MCF 10A (cell line): ENCODE measurements at regions not wholly inside any gene's neighbourhood (a gene's known extent, or its start where the extent isn't known, plus 50 kb on each side); places are given as distances from the start of the nearest gene placed in this dataset.

ENCODE experiments used
- BruUV-seq: library from RNA; stranded (reverse); fragments of 400-500 nt; replicated peaks from 2 replicates; lab custom pipeline; 2021; lab: Mats Ljungman, UMichigan
- CTCF ChIA-PET: fragments of 300-600 bp; sonication (Branson Sonifier 250); formaldehyde crosslinking; extraction: SDS; loops from one replicate; lab custom pipeline; 2021; ENCODE audit warnings: antibody characterized with exemption, inconsistent platforms; lab: Yijun Ruan, JAX
- POLR2A ChIA-PET: fragments of 300-600, 350-650 bp; sonication (Branson Sonifier 250); formaldehyde crosslinking; extraction: SDS; loops from one replicate; lab custom pipeline; 2020; ENCODE audit warnings: antibody characterized with exemption, inconsistent platforms; lab: Yijun Ruan, JAX
- DNase-seq: peaks from one replicate; pipeline ENCODE4 v3.0.0-alpha.2; 2018; ENCODE audit not compliant: unreplicated experiment
- H3K27ac Mint-ChIP-seq: one replicate; pipeline ENCODE4 v1.8.0; 2022; ENCODE audit warnings: mild to moderate bottlenecking, low read depth, mixed read lengths; ENCODE audit not compliant: unreplicated experiment
- H3K27me3 Mint-ChIP-seq: one replicate; pipeline ENCODE4 v1.8.0; 2022; ENCODE audit warnings: mixed read lengths; ENCODE audit not compliant: insufficient read depth, unreplicated experiment
- H3K36me3 Mint-ChIP-seq: one replicate; pipeline ENCODE4 v1.8.0; 2022; ENCODE audit warnings: mild to moderate bottlenecking, moderate library complexity, mixed read lengths; ENCODE audit not compliant: insufficient read depth, unreplicated experiment
- H3K4me1 Mint-ChIP-seq: one replicate; pipeline ENCODE4 v1.8.0; 2022; ENCODE audit warnings: mixed read lengths; ENCODE audit not compliant: insufficient read depth, unreplicated experiment
- H3K4me3 Mint-ChIP-seq: one replicate; pipeline ENCODE4 v1.8.0; 2022; ENCODE audit warnings: mild to moderate bottlenecking, moderate library complexity, mixed read lengths; ENCODE audit not compliant: unreplicated experiment
- H3K9me3 Mint-ChIP-seq: one replicate; pipeline ENCODE4 v1.8.0; 2022; ENCODE audit warnings: mixed read lengths; ENCODE audit not compliant: unreplicated experiment
- CTCF ChIP-seq: fragments of 200-600 bp; IDR thresholded peaks from one replicate; pipeline ENCODE4 v1.8.0; 2022; ENCODE audit warnings: antibody characterized with exemption, mild to moderate bottlenecking; ENCODE audit not compliant: unreplicated experiment
- intact Hi-C: fragments of 100-400 bp; cut with micrococcal nuclease; formaldehyde crosslinking; loops from 2 replicates; pipeline ENCODE4 v1.14.1; 2022

- no peaks in the 10 kb centered on the region for H3K4me1 Mint-ChIP-seq
- intact Hi-C loops: no loop called here
- TF ChIP-seq CTCF: no peak
- DNase-seq: no peak
- CTCF ChIA-PET: no interaction called here
- no peaks in the 10 kb centered on the region for H3K27me3 Mint-ChIP-seq
- no TSS peak for BruUV-seq
- no peak overlapping the region for H3K27ac Mint-ChIP-seq
- POLR2A ChIA-PET: no interaction called here
- peaks cover 18% of the 10 kb centered on the region for H3K9me3 Mint-ChIP-seq
- H3K36me3 Mint-ChIP-seq: no peaks in the 10 kb centered on the region
- no peak overlapping the region for H3K4me3 Mint-ChIP-seq
These were observed 495.0 kb downstream of the BRD1 start for GRCh38 chr22:49332691-49333090.

- H3K36me3 Mint-ChIP-seq: no peaks in the 10 kb centered on the region
- H3K4me3 Mint-ChIP-seq: no peak overlapping the region
- no peak overlapping the region for H3K27ac Mint-ChIP-seq
- no peaks in the 10 kb centered on the region for H3K4me1 Mint-ChIP-seq
- TF ChIP-seq CTCF: no peak
- H3K9me3 Mint-ChIP-seq: peaks cover 19% of the 10 kb centered on the region
- H3K27me3 Mint-ChIP-seq: no peaks in the 10 kb centered on the region
- intact Hi-C loops: no loop called here
- POLR2A ChIA-PET: no interaction called here
- no TSS peak for BruUV-seq
- CTCF ChIA-PET: no interaction called here
- no peak for DNase-seq
These were observed 495.8 kb downstream of the BRD1 start for GRCh38 chr22:49331878-49332277.

GRCh38 chr22:49331223-49331815 is 496.4 kb downstream of the BRD1 start:
- intact Hi-C loops: no loop called here
- DNase-seq: no peak
- Mint-ChIP-seq H3K4me1 (no peaks in the 10 kb centered on the region), H3K4me3 (no peak overlapping the region), H3K27me3 (no peaks in the 10 kb centered on the region), H3K27ac (no peak overlapping the region), H3K9me3 (peaks cover 22% of the 10 kb centered on the region), H3K36me3 (no peaks in the 10 kb centered on the region)
- TF ChIP-seq CTCF: no peak
- CTCF ChIA-PET: no interaction called here
- POLR2A ChIA-PET: no interaction called here
- no TSS peak for BruUV-seq

- H3K9me3 Mint-ChIP-seq: peaks cover 15% of the 10 kb centered on the region
- POLR2A ChIA-PET: no interaction called here
- no peak overlapping the region for H3K27ac Mint-ChIP-seq
- H3K36me3 Mint-ChIP-seq: no peaks in the 10 kb centered on the region
- no TSS peak for BruUV-seq
- H3K27me3 Mint-ChIP-seq: no peaks in the 10 kb centered on the region
- no peak overlapping the region for H3K4me3 Mint-ChIP-seq
- no peak for TF ChIP-seq CTCF
- intact Hi-C loops: no loop called here
- DNase-seq: no peak
- CTCF ChIA-PET: no interaction called here
- no peaks in the 10 kb centered on the region for H3K4me1 Mint-ChIP-seq
These were observed 497.1 kb downstream of the BRD1 start for GRCh38 chr22:49330421-49331222.
